ENCODE measurements at regions not wholly inside any gene's neighbourhood (a gene's known extent, or its start where the extent isn't known, plus 50 kb on each side); places are given as distances from the start of the nearest gene placed in this dataset.
"Not testable (repeated sequence)": the region's sequence is repeated elsewhere in the genome, so short reads cannot be mapped to it uniquely, and the experiment has no call there.

GRCh38 chr6:48983968-48984367 lies 479.1 kb downstream of the MMUT start:
- not testable (repeated sequence) for TF ChIP-seq CTCF (IDR thresholded peaks at IDR 0.05; ENCODE audit: insufficient read depth, low read length, poor library complexity, severe bottlenecking); EZH2phosphoT487 (conservative IDR thresholded peaks at IDR 0.05; ENCODE audit: low read length)
